ENCODE measurements at regions not wholly inside any gene's neighbourhood (a gene's known extent, or its start where the extent isn't known, plus 50 kb on each side); places are given as distances from the start of the nearest gene placed in this dataset.

- intact Hi-C loops (cut with micrococcal nuclease; ENCODE audit: unreplicated experiment), result loop anchor here (2.0 to 5.0 kb wide), 3 partner anchors 68 to 765 kb away; partner anchors contain the start of gene SULF2
- Mint-ChIP-seq H3K27me3 (ENCODE audit: unreplicated experiment) (no peaks in the 10 kb centered on the region), H3K9me3 (ENCODE audit: low read depth, unreplicated experiment) (no peaks in the 10 kb centered on the region), H3K4me1 (ENCODE audit: low read depth, unreplicated experiment) (peaks cover 30% of the 10 kb centered on the region), H3K4me3 (ENCODE audit: low read depth, unreplicated experiment) (no peak overlapping the region), H3K27ac (ENCODE audit: unreplicated experiment) (no peak overlapping the region), H3K36me3 (ENCODE audit: insufficient read depth, unreplicated experiment) (no peaks in the 10 kb centered on the region)
- BruUV-seq (replicated peaks), result no TSS peak
- CTCF ChIA-PET, result interaction anchor here (1.6 kb wide), 1 partner anchor 40 kb away, joined by 12 read pairs; no protein-coding TSS in a partner anchor
- no peak for DNase-seq
- TF ChIP-seq, protein P1, sequence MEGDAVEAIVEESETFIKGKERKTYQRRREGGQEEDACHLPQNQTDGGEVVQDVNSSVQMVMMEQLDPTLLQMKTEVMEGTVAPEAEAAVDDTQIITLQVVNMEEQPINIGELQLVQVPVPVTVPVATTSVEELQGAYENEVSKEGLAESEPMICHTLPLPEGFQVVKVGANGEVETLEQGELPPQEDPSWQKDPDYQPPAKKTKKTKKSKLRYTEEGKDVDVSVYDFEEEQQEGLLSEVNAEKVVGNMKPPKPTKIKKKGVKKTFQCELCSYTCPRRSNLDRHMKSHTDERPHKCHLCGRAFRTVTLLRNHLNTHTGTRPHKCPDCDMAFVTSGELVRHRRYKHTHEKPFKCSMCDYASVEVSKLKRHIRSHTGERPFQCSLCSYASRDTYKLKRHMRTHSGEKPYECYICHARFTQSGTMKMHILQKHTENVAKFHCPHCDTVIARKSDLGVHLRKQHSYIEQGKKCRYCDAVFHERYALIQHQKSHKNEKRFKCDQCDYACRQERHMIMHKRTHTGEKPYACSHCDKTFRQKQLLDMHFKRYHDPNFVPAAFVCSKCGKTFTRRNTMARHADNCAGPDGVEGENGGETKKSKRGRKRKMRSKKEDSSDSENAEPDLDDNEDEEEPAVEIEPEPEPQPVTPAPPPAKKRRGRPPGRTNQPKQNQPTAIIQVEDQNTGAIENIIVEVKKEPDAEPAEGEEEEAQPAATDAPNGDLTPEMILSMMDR (IDR thresholded peaks at IDR 0.05; ENCODE audit: unreplicated experiment), result no peak
Observed at GRCh38 chr20:47855799-47856198, 70.5 kb upstream of the SULF2 start.

DNA sequence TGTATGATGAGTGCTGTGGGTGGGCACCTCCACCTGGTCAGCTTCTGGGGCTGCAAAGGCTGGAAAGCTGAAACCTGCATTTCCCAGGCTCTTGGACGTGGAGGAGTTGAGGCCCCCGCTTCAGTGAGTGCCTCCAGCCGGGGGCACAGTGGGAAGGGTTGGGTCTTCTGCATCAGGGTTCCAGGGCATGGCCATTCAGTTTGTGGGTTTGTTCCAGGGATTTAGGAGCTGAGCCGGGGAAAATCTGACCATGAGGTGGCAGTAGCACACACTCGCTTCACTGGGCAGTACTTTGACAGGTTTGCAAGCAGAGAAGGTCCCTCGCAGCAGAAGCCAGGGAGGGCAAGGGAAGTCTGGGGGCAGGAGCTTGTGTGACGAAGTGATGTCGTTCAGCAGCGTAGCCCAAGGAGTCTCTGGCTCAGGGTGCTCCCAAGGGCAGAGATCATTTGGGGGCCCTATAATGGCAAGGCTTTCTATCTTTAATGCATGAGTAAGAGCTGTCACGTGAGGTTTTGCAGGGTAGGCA lies 69.5 kb upstream of the SULF2 start:
- intact Hi-C loops (cut with micrococcal nuclease; ENCODE audit: unreplicated experiment), result loop anchor here (1.0 to 5.0 kb wide), 3 partner anchors 67 to 441 kb away; partner anchors contain the start of gene SULF2
- BruUV-seq (replicated peaks), result no TSS peak
- CTCF ChIA-PET, result interaction anchor here (0.8 to 1.6 kb wide), 8 partner anchors 8 to 766 kb away, joined by 3 to 28 read pairs (median 8); no protein-coding TSS in a partner anchor

DNA sequence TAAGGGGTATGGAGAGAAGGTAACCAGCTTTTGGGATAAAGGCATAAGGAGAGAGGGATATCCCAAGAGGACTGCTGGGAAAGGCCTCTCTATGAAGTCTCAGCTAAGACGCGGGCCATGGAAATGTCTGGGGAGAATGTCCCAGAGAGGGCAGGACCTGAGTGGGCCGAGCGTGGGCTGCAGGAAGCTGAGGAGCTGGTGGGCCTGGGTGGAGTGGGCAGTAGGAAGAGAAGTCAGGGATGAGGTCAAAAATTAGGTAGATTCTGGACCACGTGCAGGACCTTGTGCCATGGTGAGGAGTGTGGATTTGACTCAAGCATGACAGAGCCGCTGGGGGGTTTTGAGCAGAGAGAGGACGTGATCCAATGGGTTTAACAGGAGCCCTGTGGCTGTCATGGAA lies 66.5 kb upstream of the SULF2 start:
- no peaks in the 10 kb centered on the region for H3K27me3 Mint-ChIP-seq (ENCODE audit: unreplicated experiment)
- CTCF ChIA-PET, result interaction anchor here (0.6 to 2.2 kb wide), 4 partner anchors 11 to 338 kb away, joined by 3 to 7 read pairs (median 4); partner anchors contain the start of gene SULF2
- intact Hi-C loops (cut with micrococcal nuclease; ENCODE audit: unreplicated experiment), result no loop called here
- peaks cover 28% of the 10 kb centered on the region for H3K4me1 Mint-ChIP-seq (ENCODE audit: low read depth, unreplicated experiment)
- BruUV-seq (replicated peaks), result no TSS peak
- no peaks in the 10 kb centered on the region for H3K9me3 Mint-ChIP-seq (ENCODE audit: low read depth, unreplicated experiment)
- TF ChIP-seq, protein P1 (IDR thresholded peaks at IDR 0.05; ENCODE audit: unreplicated experiment), result no peak
- H3K27ac Mint-ChIP-seq (ENCODE audit: unreplicated experiment), result no peak overlapping the region
- DNase-seq, result no peak
- H3K4me3 Mint-ChIP-seq (ENCODE audit: low read depth, unreplicated experiment), result no peak overlapping the region
- H3K36me3 Mint-ChIP-seq (ENCODE audit: insufficient read depth, unreplicated experiment), result no peaks in the 10 kb centered on the region

More for the DNA sequence above, 69.5 kb upstream of the SULF2 start:
- DNase-seq, result peak; percentile 81
- Mint-ChIP-seq H3K9me3 (ENCODE audit: low read depth, unreplicated experiment) (no peaks in the 10 kb centered on the region), H3K27ac (ENCODE audit: unreplicated experiment) (no peak overlapping the region), H3K4me1 (ENCODE audit: low read depth, unreplicated experiment) (peaks cover 30% of the 10 kb centered on the region), H3K27me3 (ENCODE audit: unreplicated experiment) (no peaks in the 10 kb centered on the region), H3K36me3 (ENCODE audit: insufficient read depth, unreplicated experiment) (no peaks in the 10 kb centered on the region), H3K4me3 (ENCODE audit: low read depth, unreplicated experiment) (no peak overlapping the region)
- TF ChIP-seq, protein P1 (IDR thresholded peaks at IDR 0.05; ENCODE audit: unreplicated experiment), result peak; percentile 84

- CTCF ChIA-PET, result no interaction called here
- H3K27ac Mint-ChIP-seq (ENCODE audit: unreplicated experiment), result no peak overlapping the region
Observed at GRCh38 chr20:47850146-47850545, 64.9 kb upstream of the SULF2 start.

More at GRCh38 chr20:47850146-47850545, 64.9 kb upstream of the SULF2 start:
- H3K36me3 Mint-ChIP-seq (ENCODE audit: insufficient read depth, unreplicated experiment), result no peaks in the 10 kb centered on the region
- TF ChIP-seq, protein P1 (IDR thresholded peaks at IDR 0.05; ENCODE audit: unreplicated experiment), result no peak
- DNase-seq, result no peak
- no TSS peak for BruUV-seq (replicated peaks)
- no peaks in the 10 kb centered on the region for H3K27me3 Mint-ChIP-seq (ENCODE audit: unreplicated experiment)
- H3K4me3 Mint-ChIP-seq (ENCODE audit: low read depth, unreplicated experiment), result no peak overlapping the region
- intact Hi-C loops (cut with micrococcal nuclease; ENCODE audit: unreplicated experiment), result no loop called here
- H3K4me1 Mint-ChIP-seq (ENCODE audit: low read depth, unreplicated experiment), result peaks cover 24% of the 10 kb centered on the region
- no peaks in the 10 kb centered on the region for H3K9me3 Mint-ChIP-seq (ENCODE audit: low read depth, unreplicated experiment)
